HL-60 (cell line): ENCODE measurements at regions not wholly inside any gene's neighbourhood (a gene's known extent, or its start where the extent isn't known, plus 50 kb on each side); places are given as distances from the start of the nearest gene placed in this dataset.

Experiments
- CTCF ChIP-seq: IDR thresholded peaks from one replicate; pipeline ENCODE4 v1.5.1; 2011; ENCODE audit warnings: low read length, control low read depth, inconsistent platforms; ENCODE audit not compliant: insufficient read depth
- REST ChIP-seq: IDR thresholded peaks from 2 replicates; pipeline ENCODE4 v1.6.1; 2012; ENCODE audit warnings: low read depth; ENCODE audit not compliant: insufficient replicate concordance

- TF ChIP-seq CTCF, result no peak
- TF ChIP-seq REST, result no peak
Measured at GRCh38 chr2:728165-728564, 51.0 kb upstream of the TMEM18 start.
